Loucy (cell line): ENCODE measurements at regions not wholly inside any gene's neighbourhood (a gene's known extent, or its start where the extent isn't known, plus 50 kb on each side); places are given as distances from the start of the nearest gene placed in this dataset.

Experiments used
- EZH2phosphoT487 ChIP-seq: fragments of 200-600 bp; IDR thresholded peaks from 2 replicates; pipeline ENCODE4 v1.6.1; 2018; ENCODE audit warnings: antibody characterized with exemption, mild to moderate bottlenecking, moderate library complexity, borderline replicate concordance
- TF ChIP-seq, protein P1 (sequence below): fragments of 200-600 bp; sonication (generic); conservative IDR thresholded peaks from 2 replicates; pipeline ENCODE4 v1.5.1; 2014; ENCODE audit warnings: mild to moderate bottlenecking, antibody characterized with exemption, low read length

- TF ChIP-seq, protein P1, sequence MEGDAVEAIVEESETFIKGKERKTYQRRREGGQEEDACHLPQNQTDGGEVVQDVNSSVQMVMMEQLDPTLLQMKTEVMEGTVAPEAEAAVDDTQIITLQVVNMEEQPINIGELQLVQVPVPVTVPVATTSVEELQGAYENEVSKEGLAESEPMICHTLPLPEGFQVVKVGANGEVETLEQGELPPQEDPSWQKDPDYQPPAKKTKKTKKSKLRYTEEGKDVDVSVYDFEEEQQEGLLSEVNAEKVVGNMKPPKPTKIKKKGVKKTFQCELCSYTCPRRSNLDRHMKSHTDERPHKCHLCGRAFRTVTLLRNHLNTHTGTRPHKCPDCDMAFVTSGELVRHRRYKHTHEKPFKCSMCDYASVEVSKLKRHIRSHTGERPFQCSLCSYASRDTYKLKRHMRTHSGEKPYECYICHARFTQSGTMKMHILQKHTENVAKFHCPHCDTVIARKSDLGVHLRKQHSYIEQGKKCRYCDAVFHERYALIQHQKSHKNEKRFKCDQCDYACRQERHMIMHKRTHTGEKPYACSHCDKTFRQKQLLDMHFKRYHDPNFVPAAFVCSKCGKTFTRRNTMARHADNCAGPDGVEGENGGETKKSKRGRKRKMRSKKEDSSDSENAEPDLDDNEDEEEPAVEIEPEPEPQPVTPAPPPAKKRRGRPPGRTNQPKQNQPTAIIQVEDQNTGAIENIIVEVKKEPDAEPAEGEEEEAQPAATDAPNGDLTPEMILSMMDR: no peak
- TF ChIP-seq EZH2phosphoT487: no peak
Observed at GRCh38 chr3:69591164-69591736, 148.0 kb upstream of the MITF start.
